ENCODE measurements at regions not wholly inside any gene's neighbourhood (a gene's known extent, or its start where the extent isn't known, plus 50 kb on each side); places are given as distances from the start of the nearest gene placed in this dataset.

DNA sequence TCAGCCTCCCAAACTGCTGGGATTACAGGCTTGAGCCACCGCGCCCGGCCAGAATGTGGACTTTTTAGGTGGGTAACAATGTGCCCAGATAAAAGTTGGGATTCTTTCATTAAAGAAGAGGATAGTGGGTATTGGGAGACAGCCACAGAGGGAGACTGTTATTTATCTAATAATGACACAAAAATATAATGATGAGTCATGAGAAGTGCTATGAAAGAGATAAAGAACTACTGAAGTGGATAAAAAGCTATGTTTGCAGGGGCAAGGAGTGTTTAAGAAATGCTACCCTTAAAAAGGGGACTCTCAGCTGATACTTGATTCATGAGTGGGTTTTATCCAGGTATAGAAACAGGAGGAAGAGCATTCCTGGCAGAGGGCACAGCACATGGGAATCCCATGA lies 143.6 kb upstream of the ERCC6L2 start:
- TF ChIP-seq POLR2A (IDR thresholded peaks at IDR 0.05) (no peak), CTCF (IDR thresholded peaks at IDR 0.05) (no peak)
